HCT116 (cell line): ENCODE measurements at regions not wholly inside any gene's neighbourhood (a gene's known extent, or its start where the extent isn't known, plus 50 kb on each side); places are given as distances from the start of the nearest gene placed in this dataset.

Experiments
- ATAC-seq: fragments of 200-7000 bp; cut with Tn5 transposase; 2 replicates; pipeline ENCODE4 v1.9.1; 2020; ENCODE audit warnings: mild to moderate bottlenecking, moderate library complexity
- BruUV-seq: library from RNA; stranded (reverse); fragments of 400-500 nt; replicated peaks from 2 replicates; lab custom pipeline; 2021; lab: Mats Ljungman, UMichigan
- CTCF ChIA-PET: fragments of 300-600 bp; sonication (Branson Sonifier 250); formaldehyde crosslinking; loops from one replicate; lab custom pipeline; 2021; ENCODE audit warnings: antibody characterized with exemption; lab: Charles Lee
- POLR2A ChIA-PET: fragments of 300-600, 350-600 bp; sonication (Branson Sonifier 250); formaldehyde crosslinking; loops from one replicate; lab custom pipeline; 2021; ENCODE audit warnings: antibody characterized with exemption; lab: Charles Lee
- RAD21 ChIA-PET, 2 experiments: fragments of 300-600 bp; sonication (Branson Sonifier 250); formaldehyde crosslinking; loops; one replicate each; lab custom pipeline; 2023; ENCODE audit warnings: low total read pairs in 2 of 2; ENCODE audit not compliant: uncharacterized antibody in 2 of 2, unreplicated experiment in 2 of 2, low non-redundant PET in 1 of 2; lab: Charles Lee
- DNase-seq: peaks from one replicate; pipeline ENCODE4 v3.0.0-alpha.2; 2010; ENCODE audit warnings: low read depth, low spot score
- H2AFZ ChIP-seq: fragments of 200-600 bp; shearing (Covaris generic), sonication (generic); 2 replicates; pipeline ENCODE4 v1.6.1; 2017; ENCODE audit warnings: low read depth, mixed run types, mixed read lengths, antibody characterized with exemption, low read length; ENCODE audit not compliant: poor library complexity, severe bottlenecking
- H3K27ac ChIP-seq: 2 replicates; pipeline ENCODE4 v1.5.1; 2012; ENCODE audit warnings: low read depth, low read length
- H3K27me3 ChIP-seq: fragments of 200-600 bp; sonication (generic); 2 replicates; pipeline ENCODE4 v1.6.1; 2016; ENCODE audit warnings: mixed run types, low read length, mixed read lengths; ENCODE audit not compliant: insufficient read depth
- H3K36me3 ChIP-seq, 2 experiments: fragments of 200-500 bp in 1 of 2; fragments of 200-600 bp in 1 of 2; sonication (Bioruptor generic) in 1 of 2; sonication (generic) in 1 of 2; 2 replicates each; pipeline versions ENCODE4 v1.5.1 to v1.6.1; 2014 to 2016; ENCODE audit warnings: low read length in 2 of 2, inconsistent platforms in 1 of 2, mixed read lengths in 1 of 2, mixed run types in 1 of 2; ENCODE audit not compliant: insufficient read depth in 2 of 2, control insufficient read depth in 1 of 2
- H3K4me1 ChIP-seq, 2 experiments: fragments of 200-600 bp in 1 of 2; sonication (generic) in 1 of 2; 2 replicates each; pipeline versions ENCODE4 v1.5.1 to v1.6.1; 2012 to 2017; ENCODE audit warnings: low read length in 2 of 2, inconsistent platforms in 1 of 2, mild to moderate bottlenecking in 1 of 2, mixed read lengths in 1 of 2, mixed run types in 1 of 2, moderate library complexity in 1 of 2; ENCODE audit not compliant: insufficient read depth in 2 of 2, control insufficient read depth in 1 of 2
- H3K4me2 ChIP-seq: fragments of 200-600 bp; sonication (generic); 2 replicates; pipeline ENCODE4 v1.6.1; 2017; ENCODE audit warnings: mixed run types, low read length, mixed read lengths
- H3K4me3 ChIP-seq, 2 experiments: fragments of 200-600 bp in 1 of 2; sonication (generic) in 1 of 2; replicated peaks in 1 of 2; 2 replicates each; pipeline ENCODE4 v1.5.1; 2011 to 2016; ENCODE audit warnings: low read length in 2 of 2, control low read depth in 1 of 2, low read depth in 1 of 2, mild to moderate bottlenecking in 1 of 2, mixed read lengths in 1 of 2, mixed run types in 1 of 2
- H3K79me2 ChIP-seq: fragments of 200-600 bp; sonication (generic); 2 replicates; pipeline ENCODE4 v1.6.1; 2017; ENCODE audit warnings: mild to moderate bottlenecking, mixed run types, low read length, moderate library complexity, mixed read lengths; ENCODE audit not compliant: insufficient read depth
- H3K9ac ChIP-seq: fragments of 200-600 bp; sonication (generic); 2 replicates; pipeline ENCODE4 v1.6.1; 2016; ENCODE audit warnings: low read length, mixed read lengths
- H3K9me2 ChIP-seq: fragments of 200-600 bp; sonication (generic), shearing (Covaris generic); 2 replicates; pipeline ENCODE4 v1.6.1; 2017; ENCODE audit warnings: mixed run types, mild to moderate bottlenecking, moderate library complexity; ENCODE audit not compliant: insufficient read depth
- H3K9me3 ChIP-seq, 2 experiments: fragments of 200-500 bp in 1 of 2; fragments of 200-600 bp in 1 of 2; sonication (Bioruptor generic) in 1 of 2; sonication (generic) in 1 of 2; 2 replicates each; pipeline ENCODE4 v1.6.1; 2014 to 2017; ENCODE audit warnings: low read length in 2 of 2, mixed read lengths in 2 of 2, inconsistent platforms in 1 of 2, low read depth in 1 of 2, mild to moderate bottlenecking in 1 of 2, mixed run types in 1 of 2, moderate library complexity in 1 of 2; ENCODE audit not compliant: control insufficient read depth in 1 of 2, insufficient read depth in 1 of 2
- H4K20me1 ChIP-seq: fragments of 200-600 bp; sonication (generic), shearing (Covaris generic); 2 replicates; pipeline ENCODE4 v1.6.1; 2017; ENCODE audit warnings: mixed run types, mild to moderate bottlenecking, moderate library complexity; ENCODE audit not compliant: insufficient read depth
- CBX3 ChIP-seq: IDR thresholded peaks from 2 replicates; pipeline ENCODE4 v1.6.1; 2012; ENCODE audit warnings: low read depth
- CEBPB ChIP-seq: IDR thresholded peaks from 2 replicates; pipeline ENCODE4 v1.6.1; 2012; ENCODE audit warnings: low read depth
- EGR1 ChIP-seq: IDR thresholded peaks from 2 replicates; pipeline ENCODE4 v1.6.1; 2012; ENCODE audit warnings: low read depth
- EZH2 ChIP-seq: fragments of 200-600 bp; sonication (generic); IDR thresholded peaks from 2 replicates; pipeline ENCODE4 v1.6.1; 2017; ENCODE audit warnings: antibody characterized with exemption, mixed run types
- EZH2phosphoT487 ChIP-seq: fragments of 200-600 bp; IDR thresholded peaks from 2 replicates; pipeline ENCODE4 v1.6.1; 2018; ENCODE audit warnings: antibody characterized with exemption, borderline replicate concordance
- FOSL1 ChIP-seq: IDR thresholded peaks from 2 replicates; pipeline ENCODE4 v1.6.1; 2012; ENCODE audit warnings: low read depth
- POLR2AphosphoS5 ChIP-seq: IDR thresholded peaks from 2 replicates; pipeline ENCODE4 v1.6.1; 2011; ENCODE audit warnings: mild to moderate bottlenecking, low read depth, low read length, moderate library complexity
- RAD21 ChIP-seq: IDR thresholded peaks from 2 replicates; pipeline ENCODE4 v1.6.1; 2012; ENCODE audit warnings: low read depth, mild to moderate bottlenecking
- REST ChIP-seq: IDR thresholded peaks from 2 replicates; pipeline ENCODE4 v1.6.1; 2012; ENCODE audit warnings: low read depth
- SIN3A ChIP-seq: IDR thresholded peaks from 2 replicates; pipeline ENCODE4 v1.6.1; 2012; ENCODE audit warnings: low read depth
- SP1 ChIP-seq: IDR thresholded peaks from 2 replicates; pipeline ENCODE4 v1.6.1; 2012; ENCODE audit warnings: low read depth
- SRF ChIP-seq: IDR thresholded peaks from 2 replicates; pipeline ENCODE4 v1.6.1; 2012; ENCODE audit warnings: low read depth
- ZFX ChIP-seq: fragments of 450-650 bp; IDR thresholded peaks from 2 replicates; pipeline ENCODE4 v1.6.1; 2017
- ZNF274 ChIP-seq: fragments of 200-500 bp; sonication (Bioruptor generic); IDR thresholded peaks from 2 replicates; pipeline ENCODE4 v1.6.1; 2014; ENCODE audit warnings: mild to moderate bottlenecking, low read depth, low read length, inconsistent platforms
- intact Hi-C: fragments of 100-400 bp; cut with micrococcal nuclease; formaldehyde crosslinking; loops from 2 replicates; pipeline ENCODE4 v1.10.0; 2022

- Histone ChIP-seq H3K9me2 (no peaks in the 10 kb centered on the region), H3K9me3 (no peaks in the 10 kb centered on the region), H3K36me3 (no peaks in the 10 kb centered on the region), H3K4me3 (no peak overlapping the region), H3K79me2 (no peaks in the 10 kb centered on the region), H3K4me1 (no peaks in the 10 kb centered on the region), H3K27me3 (peaks cover 12% of the 10 kb centered on the region; the same call in 1 of the 2 replicates), H3K4me2 (no peak overlapping the region), H3K27ac (no peak overlapping the region), H3K9ac (no peak overlapping the region), H2AFZ (no peak overlapping the region), H4K20me1 (no peaks in the 10 kb centered on the region)
- ATAC-seq (no peak), DNase-seq (no peak)
- TF ChIP-seq EZH2phosphoT487 = no peak
- no peak for TF ChIP-seq SRF
- TF ChIP-seq ZFX = no peak
- no peak for TF ChIP-seq EZH2
- no peak for TF ChIP-seq CBX3
- TF ChIP-seq REST = no peak
- ChIA-PET CTCF (no interaction called here), RAD21 (no interaction called here), POLR2A (no interaction called here)
- BruUV-seq = no TSS peak
- intact Hi-C loops = no loop called here
Observed at GRCh38 chr14:44866322-44866721, 95.4 kb downstream of the KLHL28 start.

- H3K4me3 ChIP-seq = no peak overlapping the region
- no peak overlapping the region for H2AFZ ChIP-seq
- DNase-seq = no peak
- no peak for ATAC-seq
- H3K36me3 ChIP-seq = no peaks in the 10 kb centered on the region
- no peak for TF ChIP-seq REST
- no peak for TF ChIP-seq EGR1
- no peak for TF ChIP-seq CEBPB
- no peak for TF ChIP-seq RAD21
- TF ChIP-seq POLR2AphosphoS5 = no peak
- no peak for TF ChIP-seq SIN3A
- TF ChIP-seq FOSL1 = no peak
- no peak for TF ChIP-seq ZFX
- TF ChIP-seq ZNF274 = no peak
- TF ChIP-seq SP1 = no peak
- TF ChIP-seq, all 23 proteins: peak for 0
- no peak overlapping the region for H3K27ac ChIP-seq
- H3K9ac ChIP-seq = no peak overlapping the region
- peaks cover 12% of the 10 kb centered on the region; the same call in 1 of the 2 replicates for H3K27me3 ChIP-seq
- ChIA-PET POLR2A (no interaction called here), CTCF (no interaction called here), RAD21 (no interaction called here)
- no peaks in the 10 kb centered on the region for H3K4me1 ChIP-seq
- no peaks in the 10 kb centered on the region for H4K20me1 ChIP-seq
- no peak overlapping the region for H3K4me2 ChIP-seq
- H3K79me2 ChIP-seq = no peaks in the 10 kb centered on the region
- H3K9me2 ChIP-seq = no peaks in the 10 kb centered on the region
- intact Hi-C loops = no loop called here
- no TSS peak for BruUV-seq
- no peaks in the 10 kb centered on the region for H3K9me3 ChIP-seq
Observed at GRCh38 chr14:44863271-44863670, 98.5 kb downstream of the KLHL28 start.
